ENCODE measurements at regions not wholly inside any gene's neighbourhood (a gene's known extent, or its start where the extent isn't known, plus 50 kb on each side); places are given as distances from the start of the nearest gene placed in this dataset.

- H3K27ac ChIP-seq = no peak overlapping the region
- TF ChIP-seq ZFX (IDR thresholded peaks at IDR 0.05; ENCODE audit: borderline replicate concordance) = no peak
- TF ChIP-seq CTCF (IDR thresholded peaks at IDR 0.05) = no peak
Observed at GRCh38 chr16:13586051-13586450, 333.9 kb upstream of the ERCC4 start.

- H3K27ac ChIP-seq = no peak overlapping the region
- TF ChIP-seq CTCF (IDR thresholded peaks at IDR 0.05) (no peak), ZFX (IDR thresholded peaks at IDR 0.05; ENCODE audit: borderline replicate concordance) (no peak)
Observed at GRCh38 chr16:13587181-13587580, 332.8 kb upstream of the ERCC4 start.

GRCh38 chr16:13594823-13595222, 325.1 kb upstream of the ERCC4 start:
- H3K27ac ChIP-seq = no peak overlapping the region
- TF ChIP-seq ZFX (IDR thresholded peaks at IDR 0.05; ENCODE audit: borderline replicate concordance) (no peak), CTCF (IDR thresholded peaks at IDR 0.05) (no peak)

- TF ChIP-seq CTCF (IDR thresholded peaks at IDR 0.05) (no peak), ZFX (IDR thresholded peaks at IDR 0.05; ENCODE audit: borderline replicate concordance) (no peak)
- H3K27ac ChIP-seq = no peak overlapping the region
Observed at GRCh38 chr16:13606804-13607203, 313.1 kb upstream of the ERCC4 start.

- TF ChIP-seq CTCF (IDR thresholded peaks at IDR 0.05) (no peak), ZFX (IDR thresholded peaks at IDR 0.05; ENCODE audit: borderline replicate concordance) (no peak)
- no peak overlapping the region for H3K27ac ChIP-seq
Observed at GRCh38 chr16:13607289-13607688, 312.7 kb upstream of the ERCC4 start.

- no peak overlapping the region for H3K27ac ChIP-seq
- TF ChIP-seq CTCF (IDR thresholded peaks at IDR 0.05) (no peak), ZFX (IDR thresholded peaks at IDR 0.05; ENCODE audit: borderline replicate concordance) (no peak)
Observed at GRCh38 chr16:13611596-13611995, 308.4 kb upstream of the ERCC4 start.

GRCh38 chr16:13612623-13613022, 307.3 kb upstream of the ERCC4 start:
- no peak for TF ChIP-seq ZFX (IDR thresholded peaks at IDR 0.05; ENCODE audit: borderline replicate concordance)
- TF ChIP-seq CTCF (IDR thresholded peaks at IDR 0.05) = no peak
- H3K27ac ChIP-seq = no peak overlapping the region

All from 22Rv1 (cell line).